ENCODE measurements at regions not wholly inside any gene's neighbourhood (a gene's known extent, or its start where the extent isn't known, plus 50 kb on each side); places are given as distances from the start of the nearest gene placed in this dataset.

- ATAC-seq (ENCODE audit: insufficient read depth, low read depth) (no peak), DNase-seq (no peak)
- H3K36me3 ChIP-seq (ENCODE audit: insufficient read depth, low read length): no peaks in the 10 kb centered on the region
- no peak overlapping the region for H3K4me2 ChIP-seq (ENCODE audit: insufficient read depth, low read length)
- H3K27ac ChIP-seq (ENCODE audit: low read length): no peak overlapping the region
- no peak for TF ChIP-seq EZH2 (IDR thresholded peaks at IDR 0.05; ENCODE audit: borderline replicate concordance, low read depth, low read length, severe bottlenecking)
- TF ChIP-seq, protein P1, sequence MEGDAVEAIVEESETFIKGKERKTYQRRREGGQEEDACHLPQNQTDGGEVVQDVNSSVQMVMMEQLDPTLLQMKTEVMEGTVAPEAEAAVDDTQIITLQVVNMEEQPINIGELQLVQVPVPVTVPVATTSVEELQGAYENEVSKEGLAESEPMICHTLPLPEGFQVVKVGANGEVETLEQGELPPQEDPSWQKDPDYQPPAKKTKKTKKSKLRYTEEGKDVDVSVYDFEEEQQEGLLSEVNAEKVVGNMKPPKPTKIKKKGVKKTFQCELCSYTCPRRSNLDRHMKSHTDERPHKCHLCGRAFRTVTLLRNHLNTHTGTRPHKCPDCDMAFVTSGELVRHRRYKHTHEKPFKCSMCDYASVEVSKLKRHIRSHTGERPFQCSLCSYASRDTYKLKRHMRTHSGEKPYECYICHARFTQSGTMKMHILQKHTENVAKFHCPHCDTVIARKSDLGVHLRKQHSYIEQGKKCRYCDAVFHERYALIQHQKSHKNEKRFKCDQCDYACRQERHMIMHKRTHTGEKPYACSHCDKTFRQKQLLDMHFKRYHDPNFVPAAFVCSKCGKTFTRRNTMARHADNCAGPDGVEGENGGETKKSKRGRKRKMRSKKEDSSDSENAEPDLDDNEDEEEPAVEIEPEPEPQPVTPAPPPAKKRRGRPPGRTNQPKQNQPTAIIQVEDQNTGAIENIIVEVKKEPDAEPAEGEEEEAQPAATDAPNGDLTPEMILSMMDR (IDR thresholded peaks at IDR 0.05; ENCODE audit: borderline replicate concordance, extremely low read depth, low read length, poor library complexity, severe bottlenecking): no peak
- no peaks in the 10 kb centered on the region for H3K27me3 ChIP-seq (ENCODE audit: insufficient read depth, low read length, poor library complexity)
- no peak overlapping the region for H3K9ac ChIP-seq (ENCODE audit: low read depth, low read length)
- H2AFZ ChIP-seq (ENCODE audit: low read depth, low read length): no peak overlapping the region
- H3K4me1 ChIP-seq (ENCODE audit: insufficient read depth, low read length): no peaks in the 10 kb centered on the region
- no peaks in the 10 kb centered on the region for H3K9me3 ChIP-seq (ENCODE audit: insufficient read depth, low read length, severe bottlenecking)
- no peaks in the 10 kb centered on the region for H4K20me1 ChIP-seq (ENCODE audit: insufficient read depth, low read length)
- no peaks in the 10 kb centered on the region for H3K79me2 ChIP-seq (ENCODE audit: insufficient read depth, low read length)
- H3K4me3 ChIP-seq (ENCODE audit: low read depth in 1 of 2, low read length in 2 of 2): no peak overlapping the region
These were observed 55.4 kb upstream of the CDH12 start for GRCh38 chr5:22908586-22908985.

DNA sequence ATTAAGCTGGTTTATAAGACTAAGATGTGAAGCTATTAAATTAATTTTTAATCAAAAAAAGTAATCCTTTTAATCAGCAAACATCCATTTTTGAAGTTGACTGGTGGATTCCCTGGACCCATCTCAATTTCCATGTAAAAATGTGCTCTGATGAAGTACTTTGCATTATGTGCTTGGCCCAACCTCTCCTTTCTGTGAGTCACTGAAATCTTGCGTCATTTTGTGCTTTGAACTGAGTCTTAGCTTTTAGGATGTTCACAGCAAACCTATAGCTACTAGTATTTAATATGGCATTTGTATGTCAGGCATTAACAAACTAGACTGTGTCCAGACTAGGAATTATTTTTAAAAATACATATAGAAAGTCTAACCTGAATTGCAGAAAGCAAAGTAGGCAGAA, 55.0 kb upstream of the CDH12 start:
- TF ChIP-seq EZH2 (IDR thresholded peaks at IDR 0.05; ENCODE audit: borderline replicate concordance, low read depth, low read length, severe bottlenecking): no peak
- TF ChIP-seq, protein P1 (IDR thresholded peaks at IDR 0.05; ENCODE audit: borderline replicate concordance, extremely low read depth, low read length, poor library complexity, severe bottlenecking): no peak
- no peaks in the 10 kb centered on the region for H3K36me3 ChIP-seq (ENCODE audit: insufficient read depth, low read length)
- H3K27ac ChIP-seq (ENCODE audit: low read length): no peak overlapping the region
- no peaks in the 10 kb centered on the region for H3K9me3 ChIP-seq (ENCODE audit: insufficient read depth, low read length, severe bottlenecking)
- no peaks in the 10 kb centered on the region for H3K79me2 ChIP-seq (ENCODE audit: insufficient read depth, low read length)
- no peak overlapping the region for H2AFZ ChIP-seq (ENCODE audit: low read depth, low read length)
- ATAC-seq (ENCODE audit: insufficient read depth, low read depth): no peak
- H3K9ac ChIP-seq (ENCODE audit: low read depth, low read length): no peak overlapping the region
- no peak for DNase-seq
- no peak overlapping the region for H3K4me2 ChIP-seq (ENCODE audit: insufficient read depth, low read length)
- H3K27me3 ChIP-seq (ENCODE audit: insufficient read depth, low read length, poor library complexity): no peaks in the 10 kb centered on the region
- H4K20me1 ChIP-seq (ENCODE audit: insufficient read depth, low read length): no peaks in the 10 kb centered on the region
- no peaks in the 10 kb centered on the region for H3K4me1 ChIP-seq (ENCODE audit: insufficient read depth, low read length)
- H3K4me3 ChIP-seq (ENCODE audit: low read depth in 1 of 2, low read length in 2 of 2): no peak overlapping the region

All from DND-41 (cell line).